Stimulated activated CD4-positive, alpha-beta T cell treated with anti-CD3 and anti-CD28 coated beads, Interleukin-12 subunit alpha, Interleukin-12 subunit beta, amount 100 ng/mL, for 48 hours (primary cell): ENCODE measurements at regions not wholly inside any gene's neighbourhood (a gene's known extent, or its start where the extent isn't known, plus 50 kb on each side); places are given as distances from the start of the nearest gene placed in this dataset.
"Not testable (repeated sequence)": the region's sequence is repeated elsewhere in the genome, so short reads cannot be mapped to it uniquely, and the experiment has no call there.

ENCODE experiments used
- DNase-seq, 3 donors: peaks; one replicate each; pipeline ENCODE4 v3.0.0-alpha.2; 2020; ENCODE audit warnings: low read depth in 2 of 3, low spot score in 1 of 3

DNA sequence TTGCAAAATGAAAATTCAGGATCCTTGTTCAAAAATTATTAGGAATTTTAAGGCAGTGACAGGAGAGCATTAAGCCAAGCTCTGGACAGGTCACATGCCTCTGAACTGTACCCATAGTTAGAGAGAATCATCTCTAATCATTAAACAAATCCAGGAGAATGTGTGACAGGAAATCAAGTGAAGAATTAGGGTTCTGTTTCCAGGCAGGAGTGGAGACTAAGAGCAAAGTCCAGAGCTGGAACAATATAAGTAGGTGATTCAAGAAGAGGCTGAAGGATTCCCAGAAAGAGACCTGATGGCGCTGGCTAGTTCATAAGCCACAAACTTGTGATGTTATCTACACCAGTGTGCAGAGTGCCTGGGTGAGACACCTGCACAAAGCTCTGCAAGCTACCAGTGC is 104.6 kb upstream of the PRKG2 start:
- no peak for DNase-seq

DNA sequence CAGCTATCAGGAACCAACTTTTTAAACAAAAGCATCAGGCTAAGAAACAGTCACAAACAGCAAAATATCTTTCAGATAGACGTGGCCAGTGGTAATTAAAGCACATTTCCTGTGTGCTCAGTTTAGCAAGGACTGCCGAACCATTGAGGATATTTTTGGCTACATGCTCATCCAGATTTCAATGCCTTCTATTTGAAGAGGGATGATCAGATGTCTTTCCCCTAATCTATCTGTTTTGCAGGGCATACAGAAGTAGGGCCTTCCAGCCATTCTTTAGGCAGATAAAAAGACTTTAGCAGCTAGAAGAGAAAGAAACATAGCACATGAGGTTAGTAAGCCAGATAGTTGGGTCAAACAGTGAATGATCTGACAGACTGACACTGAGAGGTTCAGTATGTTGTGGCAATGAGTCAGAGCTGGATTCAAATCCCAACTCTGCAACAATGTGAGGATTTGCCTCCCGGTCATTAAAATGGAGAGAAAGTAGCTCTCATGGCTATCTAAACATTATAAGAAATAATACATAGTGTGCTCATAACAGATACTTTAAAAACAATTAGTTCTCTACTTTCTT is 100.0 kb upstream of the PRKG2 start:
- no peak for DNase-seq

DNA sequence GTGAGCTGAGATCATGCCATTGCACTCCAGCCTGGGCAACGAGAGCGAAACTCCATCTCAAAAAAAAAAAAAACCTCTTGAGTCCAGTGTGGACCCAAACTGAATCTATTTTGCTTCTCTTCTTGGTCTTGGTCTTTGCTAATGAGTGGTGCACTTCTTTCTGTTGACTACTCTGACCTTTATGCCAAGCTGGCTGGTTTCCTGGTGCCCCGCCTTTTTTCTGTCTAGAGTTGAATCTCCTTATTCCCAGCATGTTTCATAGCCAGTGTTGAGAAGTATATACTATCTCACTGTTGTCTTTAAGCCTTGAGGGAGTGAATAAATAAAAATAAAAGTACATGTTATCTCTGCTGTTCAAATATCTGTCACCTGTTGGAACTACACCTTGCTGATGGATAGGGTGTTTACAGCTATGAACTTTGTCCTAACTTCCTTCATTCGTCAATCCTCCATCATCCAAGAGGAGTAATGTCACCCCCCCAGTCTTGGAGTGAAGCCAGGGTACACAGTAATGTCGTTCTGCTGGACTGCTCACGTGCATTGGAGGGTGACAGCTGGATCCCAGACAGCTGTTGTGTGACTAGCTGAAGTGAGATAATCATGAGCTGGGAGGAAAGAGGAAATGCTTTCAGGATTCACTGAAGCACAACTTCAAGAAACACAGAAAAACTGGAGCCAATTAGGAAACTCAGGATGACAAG is 99.3 kb upstream of the PRKG2 start:
- DNase-seq, result no peak

DNA sequence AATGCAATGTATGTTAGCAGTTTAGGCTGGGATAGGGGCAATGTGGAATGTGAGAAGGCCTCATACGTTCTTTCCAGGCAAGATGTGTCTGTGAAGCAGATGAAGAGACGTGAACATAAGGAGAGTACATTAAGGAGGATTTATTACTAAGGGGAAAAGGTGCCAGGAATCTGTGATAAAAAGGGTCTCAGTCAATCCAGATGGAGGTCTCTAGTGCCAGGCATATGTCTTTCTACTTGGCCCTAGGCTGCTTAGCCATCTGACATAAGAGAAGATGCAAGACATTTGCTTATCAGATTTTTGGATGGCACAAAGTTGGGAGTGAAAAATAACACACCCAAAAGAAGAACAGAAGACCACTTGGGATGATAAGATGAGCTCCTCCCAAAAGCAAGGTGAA is 93.0 kb upstream of the PRKG2 start:
- DNase-seq, result no peak

DNA sequence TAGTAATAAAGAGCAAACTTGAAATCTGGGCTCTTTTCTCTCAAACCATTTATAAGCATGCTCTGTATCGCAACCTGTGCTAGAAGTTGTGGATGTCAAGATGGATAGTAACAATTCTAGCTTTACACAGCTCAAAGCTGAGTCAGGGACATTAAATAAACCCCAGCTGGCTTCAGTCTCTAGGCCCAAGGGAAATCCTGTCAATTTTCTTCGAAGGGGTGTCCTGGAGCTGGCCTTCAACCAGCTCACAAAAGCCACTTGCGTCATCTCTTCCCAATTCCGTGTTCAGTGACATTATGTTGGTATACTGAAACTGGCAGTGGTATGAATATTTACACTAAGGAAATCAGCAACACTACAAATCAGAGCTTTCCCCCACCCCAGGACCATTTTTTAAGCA is 89.8 kb upstream of the PRKG2 start:
- no peak for DNase-seq

DNA sequence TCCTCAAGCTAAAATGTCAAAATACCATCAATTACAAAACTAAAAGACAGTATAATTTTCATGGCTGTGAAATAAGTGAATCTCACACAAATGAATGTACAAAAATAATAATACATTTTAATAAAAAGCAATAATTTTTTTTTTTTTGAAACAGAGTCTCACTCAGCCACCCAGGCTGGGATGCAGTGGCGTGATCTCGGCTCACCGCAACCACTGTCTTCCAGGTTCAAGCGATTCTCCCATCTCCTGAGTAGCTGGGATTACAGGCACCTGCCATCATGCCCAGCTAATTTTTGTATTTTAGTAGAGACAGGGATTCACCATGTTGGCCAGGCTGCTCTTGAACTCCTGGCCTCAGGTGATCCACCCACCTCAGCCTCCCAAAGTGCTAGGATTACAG is 85.3 kb upstream of the PRKG2 start:
- not testable (repeated sequence) for DNase-seq

DNA sequence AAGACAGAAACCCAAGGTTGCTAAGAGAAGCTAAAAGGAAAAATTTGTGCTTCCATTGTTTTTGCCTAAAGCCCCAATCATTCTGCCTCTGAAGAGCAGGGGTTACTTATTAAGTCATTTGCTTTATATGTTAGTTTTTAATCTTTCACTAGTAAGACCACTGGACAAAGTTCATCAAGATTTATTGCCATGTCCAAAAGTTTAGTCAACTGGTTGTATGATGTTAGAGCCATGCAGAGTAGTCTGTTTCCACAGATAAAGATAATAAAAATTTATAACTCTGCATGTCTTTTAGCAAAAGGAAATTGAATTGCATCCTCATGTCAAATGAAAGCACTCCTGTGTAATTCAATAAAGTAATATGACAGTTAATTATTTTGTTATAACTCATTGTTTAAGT is 75.8 kb upstream of the PRKG2 start:
- DNase-seq, result no peak

DNA sequence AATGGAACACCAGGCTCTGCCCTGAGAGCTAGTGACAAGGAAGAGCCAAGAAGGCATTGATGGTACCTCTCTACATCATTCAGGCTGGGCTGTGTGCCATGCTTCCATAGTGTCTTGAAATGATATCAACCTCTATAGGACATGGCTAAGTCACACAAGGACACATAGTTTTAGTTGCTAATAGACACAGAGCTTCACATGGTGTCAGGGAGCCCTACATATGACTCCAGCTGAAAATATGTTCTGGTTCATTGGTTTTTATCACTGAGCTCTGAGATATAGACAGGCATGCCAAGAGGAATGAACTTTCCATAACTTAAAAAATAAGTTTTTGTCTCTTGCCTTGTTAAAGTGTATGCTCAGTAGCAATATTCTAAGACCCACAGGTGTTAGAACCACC is 72.1 kb upstream of the PRKG2 start:
- no peak for DNase-seq

DNA sequence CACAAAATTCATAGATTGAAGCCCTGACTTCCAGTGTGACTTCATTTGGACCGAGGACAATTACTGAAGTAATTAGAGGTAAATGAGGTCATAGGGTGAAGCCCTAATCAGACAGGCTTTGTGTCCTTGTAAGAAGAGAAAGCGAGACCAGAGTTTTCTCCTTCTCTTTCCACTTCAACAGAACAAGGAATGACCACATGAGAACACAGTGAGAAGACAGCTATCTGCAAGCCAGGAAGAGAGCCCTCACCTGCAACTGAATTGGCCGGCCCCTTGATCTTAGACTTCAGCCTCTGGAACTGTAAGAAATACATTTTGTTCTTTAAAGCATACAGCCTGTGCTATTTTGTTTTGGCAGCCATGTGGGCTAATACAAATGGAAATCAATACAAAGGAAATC is 67.1 kb upstream of the PRKG2 start:
- DNase-seq, result no peak

DNA sequence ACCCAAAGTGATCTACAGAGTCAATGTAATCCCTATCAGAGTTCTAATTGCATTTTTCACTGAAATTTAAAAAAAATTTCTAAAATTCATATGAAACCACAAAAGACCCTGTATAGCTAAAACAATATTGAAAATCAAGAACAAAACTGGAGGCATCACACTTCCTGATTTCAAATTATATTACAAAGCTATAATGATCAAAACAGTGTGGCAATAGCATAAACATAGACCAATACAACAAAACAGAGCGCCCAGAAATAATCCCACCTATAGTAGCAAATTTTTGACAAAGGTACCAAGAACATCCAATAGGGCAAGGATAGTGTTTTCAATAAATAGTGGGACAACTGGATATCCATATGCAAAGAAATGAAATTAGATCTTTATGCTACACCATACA is 59.4 kb upstream of the PRKG2 start:
- no peak for DNase-seq

DNA sequence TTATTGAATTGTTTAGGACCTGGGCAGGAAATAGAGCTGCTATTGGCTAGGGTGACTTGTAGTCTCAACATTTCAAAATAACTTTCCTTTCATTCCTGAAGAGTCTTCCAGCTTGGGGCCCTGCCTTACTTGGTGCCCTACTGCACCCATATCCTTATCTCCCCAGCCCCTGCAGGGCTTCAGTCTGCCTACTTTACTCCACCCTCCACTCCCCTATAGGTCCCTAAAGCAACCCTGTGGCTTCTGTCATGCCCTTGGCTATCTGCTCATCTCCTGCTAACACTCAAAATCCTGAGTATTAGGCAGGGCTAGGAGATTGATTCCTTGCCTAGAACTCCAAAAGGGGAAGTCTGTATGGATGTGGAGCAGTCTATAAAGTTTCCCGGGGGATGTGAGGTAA is 57.6 kb upstream of the PRKG2 start:
- no peak for DNase-seq
